ENCODE measurements at regions not wholly inside any gene's neighbourhood (a gene's known extent, or its start where the extent isn't known, plus 50 kb on each side); places are given as distances from the start of the nearest gene placed in this dataset.

- no peaks in the 10 kb centered on the region for H3K36me3 ChIP-seq (ENCODE audit: control insufficient read depth in 2 of 2, insufficient read depth in 1 of 2, low read length in 2 of 2)
- no peak for TF ChIP-seq ZNF362 (tag by site-specific recombination; IDR thresholded peaks at IDR 0.05)
- TF ChIP-seq ZNF398 (tag by site-specific recombination; IDR thresholded peaks at IDR 0.05), result no peak
- TF ChIP-seq ZNF571 (tag by site-specific recombination; IDR thresholded peaks at IDR 0.05), result no peak
- no peak for TF ChIP-seq ZNF10 (tag by site-specific recombination; IDR thresholded peaks at IDR 0.05)
- TF ChIP-seq WT1 (tag by site-specific recombination; IDR thresholded peaks at IDR 0.05), result no peak
- TF ChIP-seq ZNF658 (tag by site-specific recombination; IDR thresholded peaks at IDR 0.05), result no peak
- no peak for TF ChIP-seq TSHZ1 (tag by site-specific recombination; IDR thresholded peaks at IDR 0.05; ENCODE audit: borderline replicate concordance)
- no peak for TF ChIP-seq ELK4 (IDR thresholded peaks at IDR 0.05; ENCODE audit: borderline replicate concordance, low read depth, low read length)
- no peak for TF ChIP-seq ZNF610 (tag by site-specific recombination; IDR thresholded peaks at IDR 0.05; ENCODE audit: borderline replicate concordance)
- no peak for TF ChIP-seq ZSCAN5A (tag by site-specific recombination; IDR thresholded peaks at IDR 0.05)
- no peak for TF ChIP-seq KLF1 (tag by site-specific recombination; IDR thresholded peaks at IDR 0.05)
- no peak for TF ChIP-seq ZNF530 (tag by site-specific recombination; IDR thresholded peaks at IDR 0.05; ENCODE audit: low read depth)
- TF ChIP-seq GFI1B (tag by site-specific recombination; IDR thresholded peaks at IDR 0.05), result no peak
- no peak for TF ChIP-seq SETDB1 (IDR thresholded peaks at IDR 0.05; ENCODE audit: insufficient read length, low read length)
- TF ChIP-seq ZNF148 (tag by site-specific recombination; IDR thresholded peaks at IDR 0.05; ENCODE audit: borderline replicate concordance), result no peak
- no peak overlapping the region for H3K4me3 ChIP-seq (ENCODE audit: low read depth, low read length)
- H3K9me3 ChIP-seq (ENCODE audit: control insufficient read depth, insufficient read depth, low read depth, low read length), result no peaks in the 10 kb centered on the region
- ChIA-PET CTCF (interaction anchor here (0.5 kb wide), 1 partner anchor 69 kb away, joined by 3 read pairs; no protein-coding TSS in a partner anchor), POLR2A (no interaction called here)
- H3K4me1 ChIP-seq (ENCODE audit: control insufficient read depth, insufficient read depth, low read length), result no peaks in the 10 kb centered on the region
- no peak overlapping the region for H3K27ac ChIP-seq (ENCODE audit: extremely low read depth, low read depth, low read length)
Measured at GRCh38 chrX:46298821-46299220, 246.4 kb downstream of the ZNF674 start.

Measured in HEK293 (cell line).